ENCODE measurements at regions not wholly inside any gene's neighbourhood (a gene's known extent, or its start where the extent isn't known, plus 50 kb on each side); places are given as distances from the start of the nearest gene placed in this dataset.
A peak's percentile ranks its signal among the peaks of the same experiment; 100 is the strongest.

GRCh38 chr1:177511036-177511435 is 340.3 kb downstream of the BRINP2 start:
- Histone ChIP-seq H3K9ac (no peak overlapping the region), H3K4me3 (IDR thresholded peaks at IDR 0.05; ENCODE audit: insufficient read depth, low read depth, low read length) (no peak overlapping the region), H4K20me1 (ENCODE audit: insufficient read depth) (no peaks in the 10 kb centered on the region), H3K27ac (no peak overlapping the region), H3K36me3 (ENCODE audit: insufficient read depth) (no peaks in the 10 kb centered on the region), H2AFZ (ENCODE audit: low read depth) (no peak overlapping the region), H3K4me2 (no peak overlapping the region), H3K27me3 (ENCODE audit: insufficient read depth, low read depth) (no peaks in the 10 kb centered on the region), H3K4me1 (ENCODE audit: low read depth, poor library complexity, severe bottlenecking) (peaks cover 9% of the 10 kb centered on the region), H3K79me2 (ENCODE audit: insufficient read depth, low read depth) (no peaks in the 10 kb centered on the region)
- no peak for TF ChIP-seq CTCF (conservative IDR thresholded peaks at IDR 0.05; ENCODE audit: low read depth, low read length)

DNA sequence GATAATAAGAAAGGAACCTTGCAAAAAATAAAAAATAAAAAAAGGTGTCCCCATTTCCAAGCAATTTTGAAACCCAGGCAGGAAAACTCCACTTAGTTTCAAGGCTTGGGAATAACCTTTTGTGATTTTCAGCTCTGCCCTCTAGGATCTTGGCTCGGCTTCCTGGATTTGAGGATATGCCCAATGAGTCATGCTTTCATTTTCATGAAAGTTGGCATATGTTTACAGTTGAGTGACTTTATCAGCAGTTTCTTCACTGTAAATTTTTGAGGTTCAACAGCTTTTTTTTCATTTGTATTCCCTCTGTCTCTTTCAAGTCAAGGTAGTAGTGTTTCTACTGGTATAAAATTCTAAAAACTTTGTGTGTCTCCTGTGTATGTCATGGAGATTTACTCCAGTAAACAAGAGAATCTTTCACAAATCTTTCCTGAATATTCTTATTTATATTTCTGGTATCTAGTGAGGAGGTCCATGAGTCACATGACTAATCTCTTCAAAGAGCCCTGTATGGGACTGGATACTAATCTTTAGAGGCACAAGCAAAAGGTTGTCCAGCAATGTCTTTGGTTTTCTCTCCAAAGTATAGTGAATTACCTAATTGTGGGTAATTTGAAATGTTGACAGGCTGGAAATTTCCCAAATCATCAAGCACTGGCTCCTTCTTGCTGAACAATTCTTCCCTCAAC is 335.3 kb downstream of the BRINP2 start:
- H3K27ac ChIP-seq = peak overlapping the region; percentile 23
- peaks cover 19% of the 10 kb centered on the region for H3K4me1 ChIP-seq (ENCODE audit: low read depth, poor library complexity, severe bottlenecking)
- no peaks in the 10 kb centered on the region for H3K36me3 ChIP-seq (ENCODE audit: insufficient read depth)
- peak overlapping the region; percentile 74 for H3K4me2 ChIP-seq
- H3K9ac ChIP-seq = peak overlapping the region; percentile 23; the same call in 1 of the 2 replicates
- H3K4me3 ChIP-seq (IDR thresholded peaks at IDR 0.05; ENCODE audit: insufficient read depth, low read depth, low read length) = no peak overlapping the region
- peak overlapping the region; percentile 52 for H2AFZ ChIP-seq (ENCODE audit: low read depth)
- H3K27me3 ChIP-seq (ENCODE audit: insufficient read depth, low read depth) = no peaks in the 10 kb centered on the region
- H3K79me2 ChIP-seq (ENCODE audit: insufficient read depth, low read depth) = no peaks in the 10 kb centered on the region
- H4K20me1 ChIP-seq (ENCODE audit: insufficient read depth) = no peaks in the 10 kb centered on the region
- TF ChIP-seq CTCF (conservative IDR thresholded peaks at IDR 0.05; ENCODE audit: low read depth, low read length) = no peak

GRCh38 chr1:177495878-177496277 is 325.1 kb downstream of the BRINP2 start:
- Histone ChIP-seq H4K20me1 (ENCODE audit: insufficient read depth) (no peaks in the 10 kb centered on the region), H3K79me2 (ENCODE audit: insufficient read depth, low read depth) (no peaks in the 10 kb centered on the region), H3K9ac (no peak overlapping the region), H3K4me2 (no peak overlapping the region), H3K27ac (no peak overlapping the region), H3K36me3 (ENCODE audit: insufficient read depth) (no peaks in the 10 kb centered on the region), H2AFZ (ENCODE audit: low read depth) (no peak overlapping the region), H3K4me1 (ENCODE audit: low read depth, poor library complexity, severe bottlenecking) (no peaks in the 10 kb centered on the region), H3K4me3 (IDR thresholded peaks at IDR 0.05; ENCODE audit: insufficient read depth, low read depth, low read length) (no peak overlapping the region), H3K27me3 (ENCODE audit: insufficient read depth, low read depth) (no peaks in the 10 kb centered on the region)
- no peak for TF ChIP-seq CTCF (conservative IDR thresholded peaks at IDR 0.05; ENCODE audit: low read depth, low read length)

- Histone ChIP-seq H3K27ac (no peak overlapping the region), H3K9ac (no peak overlapping the region), H3K27me3 (ENCODE audit: insufficient read depth, low read depth) (no peaks in the 10 kb centered on the region), H3K4me3 (IDR thresholded peaks at IDR 0.05; ENCODE audit: insufficient read depth, low read depth, low read length) (no peak overlapping the region), H3K4me1 (ENCODE audit: low read depth, poor library complexity, severe bottlenecking) (no peaks in the 10 kb centered on the region), H2AFZ (ENCODE audit: low read depth) (no peak overlapping the region), H3K79me2 (ENCODE audit: insufficient read depth, low read depth) (no peaks in the 10 kb centered on the region), H3K4me2 (no peak overlapping the region), H4K20me1 (ENCODE audit: insufficient read depth) (no peaks in the 10 kb centered on the region), H3K36me3 (ENCODE audit: insufficient read depth) (no peaks in the 10 kb centered on the region)
- TF ChIP-seq CTCF (conservative IDR thresholded peaks at IDR 0.05; ENCODE audit: low read depth, low read length) = no peak
Measured at GRCh38 chr1:177490786-177491185, 320.0 kb downstream of the BRINP2 start.
